NCI-H2107 treated with DMSO at 0.1 percent for 48 hours (cell line): ENCODE measurements at regions not wholly inside any gene's neighbourhood (a gene's known extent, or its start where the extent isn't known, plus 50 kb on each side); places are given as distances from the start of the nearest gene placed in this dataset.
A peak's percentile ranks its signal among the peaks of the same experiment; 100 is the strongest.
"Not testable (repeated sequence)": the region's sequence is repeated elsewhere in the genome, so short reads cannot be mapped to it uniquely, and the experiment has no call there.

Experiments
- DNase-seq: peaks from one replicate; lab custom pipeline; 2025; ENCODE audit not compliant: unreplicated experiment; lab: John Stamatoyannopoulos, UW

DNA sequence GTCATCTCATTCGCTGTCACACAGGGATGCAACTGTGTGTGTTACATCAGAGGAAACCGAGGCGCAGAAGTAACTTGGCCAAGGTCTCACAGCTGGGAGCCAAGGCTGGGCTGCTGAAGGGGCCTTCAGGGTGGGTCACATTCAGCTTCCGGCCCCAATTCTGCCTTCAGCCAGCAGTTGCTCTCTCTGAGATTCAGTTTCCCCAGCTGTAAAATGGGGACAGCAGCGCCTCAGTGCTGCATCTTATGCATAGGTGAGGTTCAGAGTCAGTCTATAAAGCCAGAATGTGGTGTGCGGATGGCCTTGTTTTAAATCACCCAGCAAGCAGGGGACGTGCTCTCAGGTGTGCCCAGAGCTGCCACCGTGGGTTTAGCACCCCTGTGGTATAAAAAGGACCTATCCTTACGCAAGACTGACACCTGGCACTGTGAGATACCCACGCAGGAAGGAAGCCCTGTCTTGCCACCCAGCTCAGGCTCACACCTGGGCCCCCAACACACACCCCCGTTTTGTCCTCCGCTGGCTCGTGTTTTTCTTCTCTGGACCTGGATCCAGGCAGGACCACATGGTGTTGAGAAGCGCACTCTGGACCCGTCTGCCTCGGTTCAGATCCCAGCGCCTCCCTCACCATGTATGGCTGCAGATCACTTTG is 94.6 kb upstream of the GSE1 start:
- no peak for DNase-seq

- DNase-seq: not testable (repeated sequence)
Measured at GRCh38 chr16:85519050-85519440, 94.1 kb upstream of the GSE1 start.

DNA sequence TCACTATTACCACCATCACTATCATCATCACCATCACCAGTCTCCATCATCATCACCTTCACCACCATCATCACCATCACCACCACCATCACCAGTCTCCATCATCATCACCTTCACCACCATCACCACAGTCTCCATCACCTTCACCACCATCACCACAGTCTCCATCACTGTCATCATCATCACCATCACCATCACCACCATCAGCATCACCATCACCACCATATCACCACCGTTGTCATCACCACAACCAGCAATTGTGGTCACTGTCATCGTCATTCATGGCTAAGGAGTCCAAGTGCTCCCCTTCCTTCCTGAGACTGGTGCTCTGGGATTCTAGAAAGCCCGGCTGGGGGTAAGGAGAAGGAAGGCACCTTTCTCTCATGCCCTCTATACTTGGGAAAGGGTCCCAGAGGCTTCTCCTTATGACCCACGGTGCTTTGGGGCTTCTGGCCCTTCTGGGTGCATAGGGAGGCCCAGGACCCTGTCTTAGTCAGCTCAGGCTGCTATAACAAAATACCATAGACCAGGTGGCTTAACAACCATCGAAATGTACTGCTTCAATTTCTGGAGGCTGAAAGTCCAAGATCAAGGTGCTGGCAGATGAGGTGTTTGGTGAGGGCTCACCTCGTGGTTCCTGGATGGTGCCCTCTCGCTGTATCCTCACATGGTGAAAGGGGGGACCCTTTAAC is 93.4 kb upstream of the GSE1 start:
- DNase-seq: no peak

GRCh38 chr16:85520853-85521521 is 92.1 kb upstream of the GSE1 start:
- DNase-seq: no peak

GRCh38 chr16:85521552-85522307 is 91.4 kb upstream of the GSE1 start:
- DNase-seq: no peak

- DNase-seq: no peak
Measured at GRCh38 chr16:85522308-85522841, 90.7 kb upstream of the GSE1 start.

DNA sequence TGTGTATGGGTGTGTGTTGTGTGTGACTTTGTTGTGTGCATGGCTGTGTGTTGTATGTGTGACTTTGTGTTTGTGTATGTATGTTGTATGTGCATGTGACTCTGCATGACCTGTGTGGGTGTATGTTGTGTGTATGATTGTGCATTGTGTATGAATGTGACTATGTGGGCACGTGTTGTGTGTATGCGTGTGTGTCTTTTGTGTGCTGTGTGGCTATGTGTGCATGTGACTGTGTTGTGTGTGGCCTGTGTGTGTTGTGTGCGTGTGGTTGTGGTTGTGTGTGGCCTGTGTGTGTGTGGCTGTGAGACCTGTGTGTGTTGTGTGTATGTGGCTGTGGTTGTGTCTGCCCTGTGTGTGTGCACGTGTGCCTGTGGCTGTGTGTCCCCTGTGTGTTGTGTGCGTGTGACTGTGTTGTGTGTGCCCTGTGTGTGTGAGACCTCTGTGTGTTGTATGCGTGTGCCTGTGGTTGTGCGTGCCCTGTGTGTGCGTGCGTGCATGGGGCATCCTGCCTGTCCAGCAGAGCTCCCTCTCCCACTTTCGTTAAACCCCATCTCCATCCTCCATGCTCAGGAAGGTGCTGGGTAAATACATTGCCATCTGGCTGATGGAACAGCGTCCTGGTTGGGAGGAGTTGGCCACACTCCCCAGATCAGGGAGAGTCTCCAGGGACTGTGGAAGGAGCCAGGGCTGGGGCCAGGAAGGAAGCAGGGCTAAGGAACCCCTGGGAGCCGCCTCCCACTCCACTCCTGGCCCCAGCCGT is 90.1 kb upstream of the GSE1 start:
- peak; percentile 63 for DNase-seq

GRCh38 chr16:85523602-85524364 is 89.3 kb upstream of the GSE1 start:
- DNase-seq: peak; percentile 82

- DNase-seq: peak; percentile 5
Measured at GRCh38 chr16:85524365-85524629, 88.8 kb upstream of the GSE1 start.

DNA sequence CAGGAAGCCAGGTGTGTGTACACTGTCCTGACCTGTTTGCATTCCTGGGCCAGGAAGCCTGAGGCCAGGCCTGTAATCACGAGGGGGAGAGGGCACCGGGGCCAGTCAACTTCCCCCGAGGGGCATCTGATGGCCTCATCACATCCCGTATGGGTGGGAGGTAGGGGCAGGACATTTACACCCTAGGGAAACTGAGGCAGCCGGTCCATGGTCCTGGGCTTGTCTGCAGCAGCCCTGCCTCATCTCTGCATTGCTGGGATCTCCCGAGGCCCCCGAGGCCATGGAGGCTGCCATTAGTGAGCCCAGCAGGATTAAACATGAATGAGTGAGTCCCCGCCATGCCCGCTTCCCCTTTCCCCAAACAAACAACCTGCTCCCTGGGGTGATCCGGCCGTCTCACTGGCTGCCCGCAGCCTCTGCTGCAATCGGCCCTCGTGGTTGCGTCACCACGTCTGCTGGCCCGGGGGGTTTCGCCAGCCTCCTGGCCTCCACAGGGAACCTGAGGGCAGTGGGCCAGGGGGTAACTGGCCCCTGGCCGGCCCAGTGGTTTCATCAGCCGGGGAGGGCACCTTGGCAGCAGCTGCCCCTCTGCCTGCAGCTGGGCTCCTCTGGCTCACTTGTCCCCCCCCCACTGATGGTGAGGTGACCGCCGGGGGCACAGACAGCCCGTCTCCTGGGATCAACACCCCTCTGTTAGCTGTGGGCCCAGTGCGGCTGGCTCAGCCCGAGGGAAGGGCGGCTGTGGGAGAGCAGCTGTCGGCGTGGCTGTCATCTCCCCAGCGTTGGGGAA is 88.3 kb upstream of the GSE1 start:
- DNase-seq: peak; percentile 74

GRCh38 chr16:85525420-85526184 is 87.5 kb upstream of the GSE1 start:
- no peak for DNase-seq

DNA sequence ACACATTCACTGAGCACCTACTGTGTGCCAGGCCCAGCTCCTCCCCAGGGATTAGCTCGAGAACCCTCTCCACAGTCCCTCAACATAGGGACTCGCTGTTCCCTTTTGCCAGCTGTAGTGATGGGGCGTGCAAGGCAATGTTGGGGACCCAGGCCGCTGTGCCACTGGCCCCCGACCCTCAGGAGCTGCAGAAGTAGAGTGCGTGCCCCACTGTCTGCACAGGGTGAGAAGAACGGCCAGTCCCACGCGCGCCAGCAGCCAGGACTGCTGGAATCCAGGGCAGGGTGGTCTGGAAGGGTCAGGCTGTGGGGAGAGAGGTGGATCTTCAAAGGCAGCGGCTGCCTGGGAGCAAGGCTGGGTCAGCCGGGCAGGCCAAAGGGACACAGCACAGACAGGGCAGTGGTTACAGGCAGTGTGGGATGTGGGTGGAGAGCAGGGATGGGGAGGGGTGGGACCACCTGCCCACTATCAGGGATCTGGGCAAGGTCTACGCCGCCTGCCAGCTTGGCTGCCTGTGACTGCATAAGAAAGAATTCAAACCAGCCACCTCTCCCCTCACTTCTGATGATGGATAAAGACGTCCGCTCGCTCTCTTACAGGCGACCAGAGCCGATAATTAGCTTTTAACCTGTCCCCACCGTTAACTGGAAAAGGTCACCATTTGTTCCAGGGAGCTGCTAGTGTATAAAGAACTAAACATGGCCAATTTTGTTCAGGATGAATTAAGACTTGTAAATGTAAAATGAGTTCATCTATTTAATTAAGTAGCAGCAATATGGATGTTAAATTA is 86.7 kb upstream of the GSE1 start:
- no peak for DNase-seq

GRCh38 chr16:85527042-85527766 is 85.9 kb upstream of the GSE1 start:
- no peak for DNase-seq

- DNase-seq: no peak
Measured at GRCh38 chr16:85527767-85528297, 85.3 kb upstream of the GSE1 start.

DNA sequence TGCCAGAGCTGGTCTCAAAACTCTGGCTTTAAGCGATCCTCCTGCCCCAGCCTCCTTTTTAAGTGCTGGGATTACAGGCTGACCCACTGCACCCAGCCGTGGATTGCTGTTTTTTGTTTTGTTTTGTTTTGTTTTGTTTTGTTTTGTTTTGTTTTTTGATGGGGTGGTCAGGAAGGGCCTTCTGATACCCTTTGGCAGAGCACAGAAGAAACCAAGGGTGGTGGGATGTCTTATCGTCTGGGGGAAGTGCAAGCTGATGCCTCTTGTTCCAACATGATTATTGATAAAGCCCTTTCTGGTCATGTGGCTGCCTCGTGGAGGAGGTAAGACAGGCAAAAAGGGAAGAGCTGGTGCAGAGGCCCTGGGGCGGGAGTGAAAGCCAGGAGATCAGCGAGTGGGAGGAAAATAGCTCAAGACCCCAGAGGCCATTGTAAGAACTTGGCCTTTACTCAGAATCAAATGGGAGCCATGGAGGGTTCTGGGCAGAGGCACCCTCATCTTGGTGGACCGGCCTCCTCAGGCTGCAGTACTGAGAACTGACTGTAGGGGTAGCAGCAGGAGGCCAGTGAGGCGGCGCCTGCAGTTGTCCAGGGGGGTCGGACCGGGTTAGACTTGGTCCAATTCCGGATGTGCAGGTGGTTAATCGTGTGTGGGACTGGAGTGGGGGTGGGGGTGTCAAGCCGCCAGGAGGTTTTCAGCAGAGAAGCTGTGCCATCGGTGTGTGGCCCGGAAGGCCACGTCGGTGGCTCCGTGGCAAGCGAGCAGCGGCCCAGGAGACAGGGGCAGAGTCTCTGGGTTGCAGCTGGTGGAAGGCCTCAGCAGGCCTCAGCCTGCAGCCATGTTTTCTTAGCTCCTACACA is 84.4 kb upstream of the GSE1 start:
- no peak for DNase-seq
